PC-3 (cell line): ENCODE measurements at regions not wholly inside any gene's neighbourhood (a gene's known extent, or its start where the extent isn't known, plus 50 kb on each side); places are given as distances from the start of the nearest gene placed in this dataset.
"Not testable (repeated sequence)": the region's sequence is repeated elsewhere in the genome, so short reads cannot be mapped to it uniquely, and the experiment has no call there.

Source experiments
- ATAC-seq: fragments of 200-7000 bp; cut with Tn5 transposase; 2 replicates; pipeline ENCODE4 v1.9.1; 2020; ENCODE audit warnings: mild to moderate bottlenecking, moderate library complexity
- BruUV-seq: library from RNA; stranded (reverse); fragments of 400-500 nt; replicated peaks from 2 replicates; lab custom pipeline; 2021; lab: Mats Ljungman, UMichigan
- CTCF ChIA-PET: fragments of 300-600 bp; sonication (Branson Sonifier 250); formaldehyde crosslinking; loops from one replicate; lab custom pipeline; 2022; ENCODE audit warnings: antibody characterized with exemption; lab: Charles Lee
- POLR2A ChIA-PET: fragments of 300-600 bp; sonication (Branson Sonifier 250); formaldehyde crosslinking; loops from one replicate; lab custom pipeline; 2022; ENCODE audit warnings: antibody characterized with exemption; ENCODE audit not compliant: unreplicated experiment; lab: Charles Lee
- DNase-seq: peaks from one replicate; pipeline ENCODE4 v3.0.0-alpha.2; 2015
- H2AFZ ChIP-seq: fragments of 300-600 bp; sonication (generic); 2 replicates; pipeline ENCODE4 v1.6.0; 2016; ENCODE audit warnings: antibody characterized with exemption, low read length
- H3F3A ChIP-seq: fragments of 300-600 bp; sonication (generic); one replicate; pipeline ENCODE4 v1.6.0; 2017; ENCODE audit warnings: antibody characterized with exemption, low read length, control low read depth, mild to moderate bottlenecking; ENCODE audit not compliant: unreplicated experiment
- H3K27ac ChIP-seq: fragments of 300-600 bp; sonication (generic); 2 replicates; pipeline ENCODE4 v1.5.1; 2016; ENCODE audit warnings: mild to moderate bottlenecking, low read length
- H3K27me3 ChIP-seq: fragments of 300-600 bp; sonication (generic); 2 replicates; pipeline ENCODE4 v1.6.1; 2016; ENCODE audit warnings: low read length, mixed read lengths
- H3K36me3 ChIP-seq: fragments of 300-600 bp; sonication (generic); 2 replicates; pipeline ENCODE4 v1.6.1; 2016; ENCODE audit warnings: low read depth, mixed run types, low read length, mixed read lengths
- H3K4me1 ChIP-seq: fragments of 300-600 bp; sonication (generic); 2 replicates; pipeline ENCODE4 v1.5.1; 2016; ENCODE audit warnings: low read length; ENCODE audit not compliant: insufficient read depth
- H3K4me2 ChIP-seq: fragments of 300-600 bp; sonication (generic); 2 replicates; pipeline ENCODE4 v1.6.0; 2016; ENCODE audit warnings: low read length
- H3K4me3 ChIP-seq: fragments of 300-600 bp; sonication (generic); 2 replicates; pipeline ENCODE4 v1.5.1; 2016; ENCODE audit warnings: mild to moderate bottlenecking, low read length, mixed read lengths
- H3K79me2 ChIP-seq: fragments of 300-600 bp; sonication (generic); 2 replicates; pipeline ENCODE4 v1.6.1; 2017; ENCODE audit warnings: low read length, mixed read lengths
- H3K9ac ChIP-seq: fragments of 300-600 bp; sonication (generic); 2 replicates; pipeline ENCODE4 v1.6.0; 2016; ENCODE audit warnings: mild to moderate bottlenecking, low read length
- H3K9me2 ChIP-seq: fragments of 300-600 bp; sonication (generic); replicated peaks from 2 replicates; pipeline ENCODE4 v1.6.1; 2016; ENCODE audit warnings: mixed run types, low read length, mixed read lengths
- H3K9me3 ChIP-seq: fragments of 300-600 bp; sonication (generic); 2 replicates; pipeline ENCODE4 v1.6.1; 2016; ENCODE audit warnings: low read length, mixed read lengths
- H4K20me1 ChIP-seq: fragments of 300-600 bp; sonication (generic); 2 replicates; pipeline ENCODE4 v1.6.1; 2016; ENCODE audit warnings: low read length, mixed read lengths
- intact Hi-C: fragments of 100-400 bp; cut with micrococcal nuclease; formaldehyde crosslinking; loops from 2 replicates; pipeline ENCODE4 v1.9.0; 2023

DNA sequence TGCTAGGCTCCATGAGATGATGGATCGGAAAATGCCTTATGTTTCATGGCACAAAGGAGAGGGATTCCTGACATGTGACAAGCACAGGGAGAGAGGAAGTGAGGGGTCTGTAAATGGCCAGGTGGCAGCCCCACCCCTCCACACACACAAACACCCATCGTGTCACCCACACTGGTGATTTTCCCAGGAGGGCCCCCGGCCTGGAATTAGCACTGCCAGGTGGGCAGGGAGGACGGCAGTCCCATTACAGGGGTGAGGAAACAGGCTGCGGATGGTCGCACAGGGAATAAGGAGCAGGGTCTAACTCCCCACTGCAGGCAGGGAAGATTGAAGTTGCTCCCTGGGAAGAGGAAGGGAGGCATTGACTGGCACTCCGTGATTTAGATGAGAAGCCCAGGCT lies 395.3 kb upstream of the ZNF337 start:
- ATAC-seq, H3K4me2 ChIP-seq, H3K9ac ChIP-seq, H3K27me3 ChIP-seq, H3K4me3 ChIP-seq, POLR2A ChIA-PET, intact Hi-C loops, H3F3A ChIP-seq, H3K36me3 ChIP-seq, BruUV-seq, DNase-seq, H3K4me1 ChIP-seq, H3K9me2 ChIP-seq, H4K20me1 ChIP-seq, H3K27ac ChIP-seq, H3K9me3 ChIP-seq, H2AFZ ChIP-seq, H3K79me2 ChIP-seq, CTCF ChIA-PET: not testable (repeated sequence)

DNA sequence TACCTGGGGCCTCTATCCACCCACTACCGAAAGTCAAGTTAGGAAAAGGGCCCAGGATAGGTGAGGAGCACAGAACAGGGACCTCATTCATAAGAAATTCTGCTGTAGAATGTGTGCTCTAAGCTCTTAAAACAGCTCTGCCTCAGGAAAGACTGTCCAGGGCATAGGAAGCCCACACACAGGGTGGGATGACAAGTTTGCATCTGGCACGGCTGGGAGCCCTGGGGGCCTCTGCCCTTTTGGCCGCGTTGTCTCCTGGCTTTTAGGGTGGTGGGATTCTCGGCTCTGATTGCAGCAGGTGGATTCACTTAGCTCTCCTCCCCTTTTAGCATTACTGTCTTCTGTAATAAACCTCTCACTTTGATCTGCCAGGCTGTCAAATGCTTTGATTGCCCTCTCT lies 389.5 kb upstream of the ZNF337 start:
- H4K20me1 ChIP-seq, H3K79me2 ChIP-seq, DNase-seq, H3K27ac ChIP-seq, BruUV-seq, H3K9me3 ChIP-seq, intact Hi-C loops, H3K9me2 ChIP-seq, H3K4me1 ChIP-seq, CTCF ChIA-PET, H3K9ac ChIP-seq, H3K4me2 ChIP-seq, H3K27me3 ChIP-seq, H3K4me3 ChIP-seq, POLR2A ChIA-PET, ATAC-seq, H2AFZ ChIP-seq, H3K36me3 ChIP-seq, H3F3A ChIP-seq: not testable (repeated sequence)

DNA sequence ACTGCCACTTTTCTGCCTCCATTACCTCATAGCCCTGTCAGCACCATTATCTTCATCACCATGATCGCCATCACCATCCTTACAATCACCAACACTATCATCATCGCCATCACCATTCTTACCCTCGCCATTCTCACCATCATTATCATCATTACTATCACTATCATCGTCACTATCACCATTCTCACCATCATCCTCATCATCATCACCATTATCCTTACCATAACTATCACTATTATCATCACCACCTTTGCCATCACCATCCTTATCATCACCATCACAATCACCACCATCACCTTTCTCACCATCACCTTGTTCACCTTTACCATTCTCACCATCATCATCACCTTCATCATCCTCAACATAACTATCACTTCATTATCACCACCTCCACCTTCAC lies 377.3 kb upstream of the ZNF337 start:
- H4K20me1 ChIP-seq, ATAC-seq, H3K4me3 ChIP-seq, H3K9ac ChIP-seq, BruUV-seq, DNase-seq, H3K27me3 ChIP-seq, H3K4me1 ChIP-seq, H3K9me3 ChIP-seq, intact Hi-C loops, H3K36me3 ChIP-seq, H2AFZ ChIP-seq, H3K27ac ChIP-seq, H3K4me2 ChIP-seq, CTCF ChIA-PET, H3F3A ChIP-seq, H3K9me2 ChIP-seq, H3K79me2 ChIP-seq, POLR2A ChIA-PET: not testable (repeated sequence)

DNA sequence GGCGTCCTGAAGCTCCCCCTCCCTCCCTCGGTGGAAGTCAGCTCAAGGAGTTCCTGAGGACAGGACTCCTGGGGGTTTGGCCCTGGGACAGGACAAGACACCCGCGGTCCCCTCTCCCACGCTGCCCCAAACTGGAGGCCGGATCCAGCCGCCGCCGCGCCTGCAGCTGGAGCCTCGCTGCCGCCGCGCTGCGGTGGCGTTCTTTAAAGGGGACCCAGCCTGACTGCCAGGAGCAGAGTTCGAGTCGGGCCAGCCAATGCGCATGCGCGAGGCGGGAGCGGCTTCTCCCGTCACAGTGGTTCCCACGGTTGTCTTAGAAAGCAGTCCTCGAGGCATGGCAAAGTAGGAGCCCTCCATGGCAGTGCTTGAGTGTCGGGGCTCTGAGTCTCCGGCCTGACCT lies 362.7 kb upstream of the ZNF337 start:
- H2AFZ ChIP-seq, POLR2A ChIA-PET, ATAC-seq: not testable (repeated sequence)

DNA sequence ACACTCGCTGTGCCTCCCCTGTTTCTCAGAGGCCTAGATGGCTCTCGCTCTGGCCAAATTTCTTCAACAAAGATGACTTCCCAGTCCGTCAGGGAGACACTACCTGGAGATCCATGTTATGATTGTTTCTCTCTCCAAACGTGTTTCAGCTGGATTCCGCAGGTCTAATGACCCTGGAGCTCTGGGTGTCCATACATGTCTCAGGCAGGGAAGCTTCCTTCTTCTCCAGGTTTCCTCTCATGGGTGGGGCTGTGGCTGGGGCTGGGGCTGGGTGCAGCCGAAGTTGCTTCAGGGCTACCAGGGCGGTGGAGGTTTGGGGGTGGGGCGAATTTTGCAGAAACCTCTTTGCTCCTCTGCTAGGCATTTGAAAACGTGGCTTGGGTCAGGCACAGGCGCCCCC lies 361.8 kb upstream of the ZNF337 start:
- POLR2A ChIA-PET, CTCF ChIA-PET, BruUV-seq: not testable (repeated sequence)

More for the DNA sequence above, 362.7 kb upstream of the ZNF337 start:
- H3K27ac ChIP-seq, DNase-seq, H3K36me3 ChIP-seq, intact Hi-C loops, H3K9me3 ChIP-seq, H3K79me2 ChIP-seq, H3K4me1 ChIP-seq, H3K9ac ChIP-seq, H3K4me2 ChIP-seq, CTCF ChIA-PET, H3K9me2 ChIP-seq, H3K27me3 ChIP-seq, H4K20me1 ChIP-seq, BruUV-seq, H3F3A ChIP-seq, H3K4me3 ChIP-seq: not testable (repeated sequence)

DNA sequence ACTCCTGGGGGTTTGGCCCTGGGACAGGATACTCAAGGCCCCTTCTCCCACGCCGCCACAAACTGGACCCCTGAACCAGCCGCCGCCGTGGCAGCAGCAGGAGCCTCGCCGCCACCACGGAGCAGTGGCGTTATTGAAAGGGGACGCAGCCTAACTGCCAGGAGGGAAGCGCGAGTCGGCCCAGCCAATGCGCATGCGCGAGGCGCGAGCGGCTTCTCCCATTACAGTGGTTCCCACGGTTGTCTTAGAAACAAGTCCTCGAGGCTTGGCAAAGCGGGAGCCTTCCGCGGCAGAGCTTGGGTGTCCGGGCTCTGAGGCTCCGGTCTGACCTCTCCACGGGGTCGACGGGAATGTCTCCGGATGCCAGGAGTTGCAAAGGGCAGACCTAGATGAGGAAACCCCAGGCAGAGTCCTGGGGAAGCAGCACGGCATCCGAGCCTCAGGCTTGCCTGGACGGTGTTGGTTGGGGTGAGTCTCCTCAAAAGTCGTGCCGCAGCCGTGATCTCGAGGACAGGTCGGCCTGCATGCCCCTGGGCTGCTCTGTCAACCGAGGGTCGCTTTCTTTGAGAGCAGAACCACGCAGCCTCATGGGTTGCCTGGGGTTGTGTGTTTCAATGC lies 360.6 kb upstream of the ZNF337 start:
- H3K4me2 ChIP-seq, POLR2A ChIA-PET, H3K4me1 ChIP-seq, H3K9ac ChIP-seq, DNase-seq, H3K36me3 ChIP-seq, H3K27ac ChIP-seq, H4K20me1 ChIP-seq, H3F3A ChIP-seq, H3K27me3 ChIP-seq, H2AFZ ChIP-seq, intact Hi-C loops, BruUV-seq, H3K9me3 ChIP-seq, H3K9me2 ChIP-seq, H3K79me2 ChIP-seq, CTCF ChIA-PET, H3K4me3 ChIP-seq: not testable (repeated sequence)
- peak; percentile 76 for ATAC-seq

More for the DNA sequence above, 361.8 kb upstream of the ZNF337 start:
- H3K4me3 ChIP-seq, H2AFZ ChIP-seq, H3K27me3 ChIP-seq, H4K20me1 ChIP-seq, intact Hi-C loops, ATAC-seq, H3K4me2 ChIP-seq, H3F3A ChIP-seq, H3K9ac ChIP-seq, H3K9me2 ChIP-seq, H3K9me3 ChIP-seq, H3K27ac ChIP-seq, H3K36me3 ChIP-seq, DNase-seq, H3K79me2 ChIP-seq, H3K4me1 ChIP-seq: not testable (repeated sequence)

DNA sequence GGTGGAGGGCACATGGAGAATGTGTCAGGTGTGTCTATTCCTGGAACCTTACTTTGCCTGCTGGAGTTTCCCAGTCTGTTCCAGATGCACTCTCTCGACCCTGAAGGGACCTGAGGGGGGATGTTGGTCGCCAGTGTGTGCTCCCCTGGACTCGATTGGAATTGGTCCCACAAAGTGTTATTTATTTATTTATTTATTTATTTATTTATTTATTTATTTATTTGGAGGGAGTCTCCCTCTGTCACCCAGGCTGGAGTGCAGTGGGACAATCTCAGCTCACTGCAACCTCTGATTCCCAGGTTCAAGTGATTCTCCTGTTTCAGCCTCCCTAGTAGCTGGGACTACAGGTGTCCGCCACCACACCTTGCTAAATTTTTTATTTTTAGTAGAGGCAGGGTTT lies 329.1 kb upstream of the ZNF337 start:
- H3K4me3 ChIP-seq, intact Hi-C loops: not testable (repeated sequence)

More for the DNA sequence above, 329.1 kb upstream of the ZNF337 start:
- H3K4me2 ChIP-seq, BruUV-seq, H3K27ac ChIP-seq, H2AFZ ChIP-seq, H3K36me3 ChIP-seq, H4K20me1 ChIP-seq, H3K9me3 ChIP-seq, DNase-seq, H3K27me3 ChIP-seq, ATAC-seq, H3K4me1 ChIP-seq, H3K9me2 ChIP-seq, H3K9ac ChIP-seq, H3K79me2 ChIP-seq, POLR2A ChIA-PET, H3F3A ChIP-seq, CTCF ChIA-PET: not testable (repeated sequence)
